ENCODE measurements at regions not wholly inside any gene's neighbourhood (a gene's known extent, or its start where the extent isn't known, plus 50 kb on each side); places are given as distances from the start of the nearest gene placed in this dataset.

DNA sequence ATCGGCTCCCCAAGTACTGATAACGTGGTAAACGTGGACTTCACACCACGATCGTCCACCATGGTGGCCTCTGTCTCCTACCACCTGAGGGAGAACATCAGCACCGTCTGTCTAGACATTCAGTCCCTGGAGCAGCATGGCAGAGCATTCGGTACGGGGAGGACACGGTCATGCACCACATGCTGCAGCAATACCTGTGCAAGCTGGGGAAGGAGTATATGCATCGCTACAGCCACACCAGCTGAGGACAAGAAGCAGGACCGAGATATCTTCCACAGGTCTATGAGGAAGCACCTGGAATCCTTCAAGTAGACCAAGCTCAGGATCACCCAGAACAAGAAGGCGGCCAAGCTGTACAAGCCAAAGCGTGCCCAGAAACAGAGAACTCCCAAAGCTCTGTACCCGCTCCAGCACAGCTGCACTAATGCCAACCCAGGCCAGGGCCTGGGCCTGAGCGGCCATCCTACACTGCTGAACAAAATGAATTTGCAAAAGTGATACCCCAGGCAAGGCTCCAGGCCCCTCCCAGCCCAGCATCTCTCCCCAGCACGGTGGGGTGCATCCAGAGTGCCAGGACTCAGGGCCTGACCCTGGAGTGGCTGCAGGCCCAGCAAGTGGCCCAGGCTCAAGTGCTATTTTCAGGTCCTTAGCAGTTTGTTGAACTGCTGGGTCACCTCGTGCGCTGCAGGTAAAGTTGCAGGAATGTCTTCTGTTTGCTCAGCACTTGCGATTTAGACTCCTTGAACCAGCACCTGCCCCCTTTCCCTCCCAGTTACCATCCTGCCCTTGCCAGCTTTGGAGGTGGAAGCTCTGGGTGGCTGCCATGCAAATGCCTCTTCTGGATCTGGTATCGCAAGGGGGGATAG is 119.3 kb upstream of the SERPIND1 start:
- TF ChIP-seq, protein P1, sequence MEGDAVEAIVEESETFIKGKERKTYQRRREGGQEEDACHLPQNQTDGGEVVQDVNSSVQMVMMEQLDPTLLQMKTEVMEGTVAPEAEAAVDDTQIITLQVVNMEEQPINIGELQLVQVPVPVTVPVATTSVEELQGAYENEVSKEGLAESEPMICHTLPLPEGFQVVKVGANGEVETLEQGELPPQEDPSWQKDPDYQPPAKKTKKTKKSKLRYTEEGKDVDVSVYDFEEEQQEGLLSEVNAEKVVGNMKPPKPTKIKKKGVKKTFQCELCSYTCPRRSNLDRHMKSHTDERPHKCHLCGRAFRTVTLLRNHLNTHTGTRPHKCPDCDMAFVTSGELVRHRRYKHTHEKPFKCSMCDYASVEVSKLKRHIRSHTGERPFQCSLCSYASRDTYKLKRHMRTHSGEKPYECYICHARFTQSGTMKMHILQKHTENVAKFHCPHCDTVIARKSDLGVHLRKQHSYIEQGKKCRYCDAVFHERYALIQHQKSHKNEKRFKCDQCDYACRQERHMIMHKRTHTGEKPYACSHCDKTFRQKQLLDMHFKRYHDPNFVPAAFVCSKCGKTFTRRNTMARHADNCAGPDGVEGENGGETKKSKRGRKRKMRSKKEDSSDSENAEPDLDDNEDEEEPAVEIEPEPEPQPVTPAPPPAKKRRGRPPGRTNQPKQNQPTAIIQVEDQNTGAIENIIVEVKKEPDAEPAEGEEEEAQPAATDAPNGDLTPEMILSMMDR (tag by site-specific recombination; IDR thresholded peaks at IDR 0.05): no peak
- TF ChIP-seq TCF7L2 (IDR thresholded peaks at IDR 0.05; ENCODE audit: borderline replicate concordance, low read depth, low read length) (no peak), SP2 (tag by site-specific recombination; IDR thresholded peaks at IDR 0.05) (no peak), ZNF510 (tag by site-specific recombination; IDR thresholded peaks at IDR 0.05; ENCODE audit: insufficient replicate concordance) (no peak), ZBTB21 (tag by site-specific recombination; IDR thresholded peaks at IDR 0.05) (no peak), ZFP41 (tag by site-specific recombination; IDR thresholded peaks at IDR 0.05; ENCODE audit: borderline replicate concordance) (no peak), PRDM1 (tag by site-specific recombination; IDR thresholded peaks at IDR 0.05) (no peak), ZNF354C (tag by site-specific recombination; IDR thresholded peaks at IDR 0.05; ENCODE audit: borderline replicate concordance, low read depth) (no peak), ZBTB48 (tag by site-specific recombination; IDR thresholded peaks at IDR 0.05) (no peak), SETDB1 (IDR thresholded peaks at IDR 0.05; ENCODE audit: insufficient read length, low read length) (no peak), HOXD13 (CRISPR knock-in tag; IDR thresholded peaks at IDR 0.05; ENCODE audit: borderline replicate concordance) (no peak)
- TF ChIP-seq, protein P2, sequence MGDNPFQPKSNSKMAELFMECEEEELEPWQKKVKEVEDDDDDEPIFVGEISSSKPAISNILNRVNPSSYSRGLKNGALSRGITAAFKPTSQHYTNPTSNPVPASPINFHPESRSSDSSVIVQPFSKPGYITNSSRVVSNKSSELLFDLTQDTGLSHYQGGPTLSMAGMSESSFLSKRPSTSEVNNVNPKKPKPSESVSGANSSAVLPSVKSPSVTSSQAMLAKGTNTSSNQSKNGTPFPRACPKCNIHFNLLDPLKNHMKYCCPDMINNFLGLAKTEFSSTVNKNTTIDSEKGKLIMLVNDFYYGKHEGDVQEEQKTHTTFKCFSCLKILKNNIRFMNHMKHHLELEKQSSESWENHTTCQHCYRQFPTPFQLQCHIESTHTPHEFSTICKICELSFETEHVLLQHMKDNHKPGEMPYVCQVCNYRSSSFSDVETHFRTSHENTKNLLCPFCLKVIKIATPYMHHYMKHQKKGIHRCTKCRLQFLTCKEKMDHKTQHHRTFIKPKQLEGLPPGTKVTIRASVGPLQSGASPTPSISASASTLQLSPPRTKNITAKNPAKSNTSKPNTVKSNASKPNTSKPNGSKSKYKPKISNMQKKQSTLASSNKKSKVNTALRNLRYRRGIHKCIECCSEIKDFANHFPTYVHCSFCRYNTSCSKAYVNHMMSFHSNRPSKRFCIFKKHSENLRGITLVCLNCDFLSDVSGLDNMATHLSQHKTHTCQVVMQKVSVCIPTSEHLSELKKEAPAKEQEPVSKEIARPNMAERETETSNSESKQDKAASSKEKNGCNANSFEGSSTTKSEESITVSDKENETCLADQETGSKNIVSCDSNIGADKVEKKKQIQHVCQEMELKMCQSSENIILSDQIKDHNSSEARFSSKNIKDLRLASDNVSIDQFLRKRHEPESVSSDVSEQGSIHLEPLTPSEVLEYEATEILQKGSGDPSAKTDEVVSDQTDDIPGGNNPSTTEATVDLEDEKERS (tag by site-specific recombination; IDR thresholded peaks at IDR 0.05): no peak

Measured in HEK293 (cell line).